CD14-positive monocyte (primary cell): ENCODE measurements at regions not wholly inside any gene's neighbourhood (a gene's known extent, or its start where the extent isn't known, plus 50 kb on each side); places are given as distances from the start of the nearest gene placed in this dataset.

Experiments used
- DNase-seq, 3 donors: peaks; one replicate each; pipeline ENCODE4 v3.0.0-alpha.2; 2011 to 2022
- H2AFZ ChIP-seq: 2 replicates; pipeline ENCODE4 v1.6.0; 2012; ENCODE audit warnings: mild to moderate bottlenecking, low read depth, low read length, inconsistent platforms; ENCODE audit not compliant: insufficient read depth, poor library complexity, severe bottlenecking
- H3K27ac ChIP-seq, 2 donors: 1 replicate in 1 of 2; 2 replicates in 1 of 2; pipeline ENCODE4 v1.5.1; 2012 to 2013; ENCODE audit warnings: low read length in 2 of 2, control low read depth in 1 of 2, inconsistent platforms in 1 of 2, low read depth in 1 of 2, mild to moderate bottlenecking in 1 of 2
- H3K27me3 ChIP-seq, 2 donors: one replicate each; pipeline versions ENCODE4 v1.6.0 to v1.6.1; 2011 to 2013; ENCODE audit warnings: low read length in 2 of 2; ENCODE audit not compliant: control insufficient read depth in 2 of 2, insufficient read depth in 2 of 2
- H3K36me3 ChIP-seq, 2 donors: replicated peaks in 1 of 2; 1 replicate in 1 of 2; 2 replicates in 1 of 2; pipeline versions ENCODE4 v1.5.1 to v1.6.1; 2012 to 2013; ENCODE audit warnings: low read length in 2 of 2, control low read depth in 1 of 2, inconsistent platforms in 1 of 2, mild to moderate bottlenecking in 1 of 2; ENCODE audit not compliant: insufficient read depth in 2 of 2, control insufficient read depth in 1 of 2
- H3K4me1 ChIP-seq, 2 donors: 1 replicate in 1 of 2; 2 replicates in 1 of 2; pipeline versions ENCODE4 v1.5.1 to v1.6.1; 2012 to 2013; ENCODE audit warnings: low read length in 2 of 2, control low read depth in 1 of 2, inconsistent platforms in 1 of 2, mild to moderate bottlenecking in 1 of 2, moderate library complexity in 1 of 2; ENCODE audit not compliant: insufficient read depth in 2 of 2, control insufficient read depth in 1 of 2
- H3K4me2 ChIP-seq: replicated peaks from 2 replicates; pipeline ENCODE3; 2012; ENCODE audit warnings: low read length, moderate library complexity, mild to moderate bottlenecking; ENCODE audit not compliant: poor library complexity, severe bottlenecking; ENCODE audit errors: extremely low read depth
- H3K4me3 ChIP-seq, 3 experiments: fragments of 200-600 bp in 1 of 3; sonication (generic) in 1 of 3; replicated peaks in 1 of 3; 1 replicate in 2 of 3; 2 replicates in 1 of 3; pipeline ENCODE4 v1.5.1; 2011 to 2013; ENCODE audit warnings: low read length in 3 of 3, mild to moderate bottlenecking in 3 of 3, control low read depth in 2 of 3, low read depth in 2 of 3, inconsistent platforms in 1 of 3, moderate library complexity in 1 of 3
- H3K79me2 ChIP-seq: 2 replicates; pipeline ENCODE4 v1.6.0; 2012; ENCODE audit warnings: mild to moderate bottlenecking, control low read depth, inconsistent platforms, low read length, moderate library complexity; ENCODE audit not compliant: insufficient read depth
- H3K9ac ChIP-seq: 2 replicates; pipeline ENCODE4 v1.6.0; 2017; ENCODE audit warnings: low read length, mild to moderate bottlenecking; ENCODE audit not compliant: insufficient read depth, poor library complexity, severe bottlenecking
- H3K9me3 ChIP-seq, 2 donors: replicated peaks in 1 of 2; 1 replicate in 1 of 2; 2 replicates in 1 of 2; pipeline versions ENCODE4 v1.5.1 to v1.6.1; 2012 to 2013; ENCODE audit warnings: low read length in 2 of 2, control low read depth in 1 of 2; ENCODE audit not compliant: control insufficient read depth in 1 of 2, insufficient read depth in 1 of 2
- H4K20me1 ChIP-seq: 2 replicates; pipeline ENCODE4 v1.6.0; 2012; ENCODE audit warnings: mild to moderate bottlenecking, low read length, control low read depth, moderate library complexity; ENCODE audit not compliant: insufficient read depth
- H3K27ac Mint-ChIP-seq, 7 donors: one replicate each; pipeline ENCODE4 v1.8.0; 2020; ENCODE audit warnings: mild to moderate bottlenecking in 7 of 7, mixed read lengths in 7 of 7, moderate library complexity in 6 of 7, inconsistent platforms in 2 of 7
- H3K27me3 Mint-ChIP-seq, 3 donors: one replicate each; pipeline ENCODE4 v1.8.0; 2021 to 2022; ENCODE audit warnings: low read depth in 3 of 3, mild to moderate bottlenecking in 3 of 3, mixed read lengths in 3 of 3, moderate library complexity in 3 of 3, inconsistent platforms in 1 of 3
- H3K36me3 Mint-ChIP-seq, 2 donors: one replicate each; pipeline ENCODE4 v1.8.0; 2020; ENCODE audit warnings: mixed read lengths in 2 of 2, inconsistent platforms in 1 of 2, mild to moderate bottlenecking in 1 of 2
- H3K4me1 Mint-ChIP-seq: one replicate; pipeline ENCODE4 v1.8.0; 2020; ENCODE audit warnings: mild to moderate bottlenecking, mixed read lengths
- H3K4me3 Mint-ChIP-seq, 2 donors: one replicate each; pipeline ENCODE4 v1.8.0; 2020; ENCODE audit warnings: mild to moderate bottlenecking in 2 of 2, mixed read lengths in 2 of 2, moderate library complexity in 1 of 2
- H3K9me3 Mint-ChIP-seq, 7 donors: one replicate each; pipeline ENCODE4 v1.8.0; 2020 to 2022; ENCODE audit warnings: mixed read lengths in 7 of 7, mild to moderate bottlenecking in 6 of 7, moderate library complexity in 6 of 7, inconsistent platforms in 2 of 7
- CTCF ChIP-seq: fragments of 200-600 bp; IDR thresholded peaks from one replicate; pipeline ENCODE4 v1.8.0; 2022; ENCODE audit warnings: antibody characterized with exemption, mild to moderate bottlenecking
- whole genome bisulfite sequencing: methylation state at CpG from one replicate; pipeline ENCODE4 v1.1.5; 2013; ENCODE audit warnings: missing lambda C conversion rate; ENCODE audit not compliant: insufficient coverage; 5-methylcytosine and 5-hydroxymethylcytosine counted together
- intact Hi-C, 2 donors: fragments of 100-400 bp; cut with micrococcal nuclease; formaldehyde crosslinking; loops; one replicate each; pipeline versions ENCODE4 v1.15.0 to v1.15.1; 2023

DNA sequence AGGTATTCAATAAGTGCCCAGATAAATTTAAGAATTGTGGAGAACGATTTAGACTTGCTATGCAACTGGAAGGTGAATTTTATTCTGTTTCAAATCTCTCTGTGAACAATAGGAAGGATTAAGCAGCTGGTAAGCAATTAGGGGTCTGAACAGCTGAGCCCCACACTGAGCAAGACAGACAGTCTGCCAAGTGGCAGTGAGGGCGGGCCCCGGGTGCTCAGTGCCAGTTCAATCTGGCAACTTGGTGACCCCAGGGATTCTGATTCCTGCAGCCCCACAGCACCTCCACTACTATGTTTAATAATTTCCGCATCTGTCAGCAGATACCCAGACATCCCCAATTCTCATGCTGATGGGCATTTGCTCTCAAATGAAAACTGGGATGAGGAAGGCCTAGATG lies 317.3 kb downstream of the PPP1R2C start:
- WGBS: 92% methylated on average over 2 of the region's 4 CpGs
- H3K4me3 Mint-ChIP-seq: no peak overlapping the region

DNA sequence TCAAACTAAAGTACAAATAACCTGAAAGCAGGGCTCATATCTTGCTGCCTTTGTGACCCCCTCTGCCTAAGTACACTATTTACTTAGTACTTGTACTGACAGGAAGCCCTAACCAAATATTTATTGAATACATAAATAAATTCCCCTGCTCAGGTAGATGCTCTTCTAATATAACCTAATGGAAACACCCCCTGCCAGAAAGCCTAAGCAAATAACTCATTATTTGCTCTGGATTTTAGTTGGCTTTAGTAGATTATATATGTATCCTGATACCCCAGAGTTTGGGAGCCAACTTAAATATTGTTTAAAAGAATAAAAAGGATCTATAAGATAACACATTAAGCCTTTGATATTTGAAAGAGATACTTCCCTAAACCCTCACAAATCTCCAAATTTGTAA lies 318.2 kb downstream of the PPP1R2C start:
- no peak overlapping the region for H3K27ac ChIP-seq
- TF ChIP-seq CTCF: no peak
- no peak overlapping the region for H3K4me3 ChIP-seq
- H3K4me1 ChIP-seq: no peaks in the 10 kb centered on the region
- no peaks in the 10 kb centered on the region for H3K79me2 ChIP-seq
- no peaks in the 10 kb centered on the region for H3K36me3 Mint-ChIP-seq
- no peaks in the 10 kb centered on the region for H4K20me1 ChIP-seq
- peaks cover 0 to 3% (median 0%) of the 10 kb centered on the region in 7 donors for H3K9me3 Mint-ChIP-seq
- no peaks in the 10 kb centered on the region for H3K27me3 ChIP-seq
- H3K9ac ChIP-seq: no peak overlapping the region
- intact Hi-C loops: no loop called here
- no peak for DNase-seq
- no peak overlapping the region for H2AFZ ChIP-seq
- no peaks in the 10 kb centered on the region for H3K27me3 Mint-ChIP-seq
- no peak overlapping the region for H3K4me2 ChIP-seq
- no peak overlapping the region for H3K27ac Mint-ChIP-seq
- no peaks in the 10 kb centered on the region for H3K36me3 ChIP-seq
- H3K4me3 Mint-ChIP-seq: no peak overlapping the region
- no peaks in the 10 kb centered on the region for H3K4me1 Mint-ChIP-seq
- H3K9me3 ChIP-seq: no peaks in the 10 kb centered on the region

More for the DNA sequence above, 317.3 kb downstream of the PPP1R2C start:
- no peak for TF ChIP-seq CTCF
- no peak for DNase-seq
- intact Hi-C loops: no loop called here
- Mint-ChIP-seq H3K27ac (no peak overlapping the region), H3K36me3 (no peaks in the 10 kb centered on the region), H3K27me3 (no peaks in the 10 kb centered on the region), H3K4me1 (no peaks in the 10 kb centered on the region), H3K9me3 (peaks cover 0 to 4% (median 2%) of the 10 kb centered on the region in 7 donors)
- Histone ChIP-seq H3K27ac (no peak overlapping the region), H3K79me2 (no peaks in the 10 kb centered on the region), H2AFZ (no peak overlapping the region), H3K9me3 (no peaks in the 10 kb centered on the region), H3K4me1 (no peaks in the 10 kb centered on the region), H4K20me1 (no peaks in the 10 kb centered on the region), H3K36me3 (no peaks in the 10 kb centered on the region), H3K4me3 (no peak overlapping the region), H3K4me2 (no peak overlapping the region), H3K27me3 (no peaks in the 10 kb centered on the region), H3K9ac (no peak overlapping the region)
